Nephron (organoid): ENCODE measurements at regions not wholly inside any gene's neighbourhood (a gene's known extent, or its start where the extent isn't known, plus 50 kb on each side); places are given as distances from the start of the nearest gene placed in this dataset.

Source experiments
- H3K27ac Mint-ChIP-seq, 3 experiments: 2 replicates each; pipeline ENCODE4 v1.8.0; 2020; ENCODE audit warnings: mixed read lengths in 3 of 3, mild to moderate bottlenecking in 2 of 3, moderate library complexity in 1 of 3
- H3K27me3 Mint-ChIP-seq: 2 replicates; pipeline ENCODE4 v1.8.0; 2021; ENCODE audit warnings: low read depth, mild to moderate bottlenecking, moderate library complexity, mixed read lengths
- H3K36me3 Mint-ChIP-seq: 2 replicates; pipeline ENCODE4 v1.8.0; 2020; ENCODE audit warnings: low read depth, mixed read lengths
- H3K4me1 Mint-ChIP-seq: 2 replicates; pipeline ENCODE4 v1.8.0; 2020; ENCODE audit warnings: mixed read lengths
- H3K4me3 Mint-ChIP-seq, 3 experiments: 2 replicates each; pipeline ENCODE4 v1.8.0; 2020; ENCODE audit warnings: mild to moderate bottlenecking in 3 of 3, mixed read lengths in 3 of 3, moderate library complexity in 2 of 3
- H3K9me3 Mint-ChIP-seq: 2 replicates; pipeline ENCODE4 v1.8.0; 2020; ENCODE audit warnings: mixed read lengths
- CTCF ChIP-seq, 3 experiments: fragments of 200-600 bp; sonication (generic); IDR thresholded peaks; one replicate each; pipeline ENCODE4 v1.5.0; 2021; ENCODE audit warnings: antibody characterized with exemption in 3 of 3; ENCODE audit not compliant: unreplicated experiment in 3 of 3

DNA sequence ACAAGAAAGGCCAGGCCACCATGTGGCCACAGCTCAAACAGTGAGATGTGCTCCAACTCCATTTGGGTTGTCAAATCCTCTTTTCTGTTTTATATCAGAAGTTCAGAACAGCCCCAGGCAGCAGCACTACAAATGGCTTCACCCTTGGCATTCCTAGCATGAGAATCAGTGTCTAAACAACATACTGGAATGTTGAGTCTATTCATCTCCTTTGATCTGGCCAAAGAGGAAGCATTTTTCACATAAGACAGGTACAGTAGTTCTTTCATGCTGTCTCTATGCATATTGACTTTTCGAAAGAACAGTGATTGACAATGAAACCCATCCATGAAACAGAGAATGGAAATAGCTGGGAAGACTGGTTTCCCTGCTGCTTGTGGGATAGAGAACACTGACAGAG lies 289.5 kb downstream of the USP46 start:
- H3K9me3 Mint-ChIP-seq: no peaks in the 10 kb centered on the region
- no peak overlapping the region for H3K4me3 Mint-ChIP-seq
- peak overlapping the region in 1 of 3 experiments; percentile 0 for H3K27ac Mint-ChIP-seq
- TF ChIP-seq CTCF (IDR thresholded peaks at IDR 0.05; ENCODE audit: unreplicated experiment in 3 of 3): no peak
- H3K36me3 Mint-ChIP-seq: no peaks in the 10 kb centered on the region
- peaks cover 39% of the 10 kb centered on the region for H3K4me1 Mint-ChIP-seq
- H3K27me3 Mint-ChIP-seq: no peaks in the 10 kb centered on the region

DNA sequence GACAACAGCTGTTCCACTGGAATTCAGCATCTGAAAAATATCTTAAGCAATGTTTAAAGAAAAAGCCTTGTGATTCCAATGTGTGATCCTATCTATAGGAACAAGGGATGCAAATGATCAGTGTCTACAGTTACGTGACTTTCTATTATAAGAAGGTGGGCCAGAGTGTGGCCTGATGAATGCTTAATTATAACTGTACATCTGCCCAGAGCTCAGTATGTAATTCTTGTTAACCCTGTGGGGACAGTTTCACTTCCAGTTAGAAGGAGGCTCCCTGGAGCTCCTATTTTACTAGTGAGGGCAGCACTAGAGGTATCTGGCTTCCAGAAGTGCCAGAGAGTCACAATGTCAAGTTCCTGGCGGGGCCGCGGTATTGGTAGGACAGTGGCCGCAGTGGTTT lies 288.5 kb downstream of the USP46 start:
- no peak for TF ChIP-seq CTCF (IDR thresholded peaks at IDR 0.05; ENCODE audit: unreplicated experiment in 3 of 3)
- no peaks in the 10 kb centered on the region for H3K27me3 Mint-ChIP-seq
- H3K4me1 Mint-ChIP-seq: peaks cover 43% of the 10 kb centered on the region
- no peaks in the 10 kb centered on the region for H3K36me3 Mint-ChIP-seq
- no peaks in the 10 kb centered on the region for H3K9me3 Mint-ChIP-seq
- H3K27ac Mint-ChIP-seq: peak overlapping the region in 1 of 3 experiments; percentile 44
- no peak overlapping the region for H3K4me3 Mint-ChIP-seq

DNA sequence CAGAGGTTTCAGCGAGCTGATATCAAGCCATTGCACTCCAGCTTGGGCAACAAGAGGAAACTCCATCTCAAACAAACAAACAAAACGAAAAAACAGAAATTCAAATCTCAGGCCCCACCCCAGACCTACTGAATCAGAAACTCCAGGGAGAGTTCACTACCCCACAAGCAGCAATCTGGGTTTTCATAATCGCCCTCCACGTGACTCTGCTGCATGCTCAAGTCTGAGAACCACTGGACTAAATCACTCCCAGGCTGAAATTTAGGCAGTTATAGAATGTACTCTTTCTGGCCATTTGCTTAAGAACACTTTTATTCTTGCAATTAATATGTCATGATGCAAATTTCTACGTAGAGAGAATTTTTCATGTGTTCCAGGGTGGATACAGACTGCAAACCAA lies 287.3 kb downstream of the USP46 start:
- Mint-ChIP-seq H3K36me3 (no peaks in the 10 kb centered on the region), H3K9me3 (peaks cover 4% of the 10 kb centered on the region), H3K4me3 (no peak overlapping the region), H3K27ac (peak overlapping the region; percentile 74 to 91 (median 88)), H3K4me1 (peaks cover 46% of the 10 kb centered on the region), H3K27me3 (no peaks in the 10 kb centered on the region)
- no peak for TF ChIP-seq CTCF (IDR thresholded peaks at IDR 0.05; ENCODE audit: unreplicated experiment in 3 of 3)

GRCh38 chr4:52372269-52372668 lies 286.8 kb downstream of the USP46 start:
- Mint-ChIP-seq H3K27ac (peak overlapping the region; percentile 74 to 91 (median 88)), H3K4me3 (no peak overlapping the region), H3K4me1 (peaks cover 46% of the 10 kb centered on the region), H3K9me3 (peaks cover 4% of the 10 kb centered on the region), H3K27me3 (no peaks in the 10 kb centered on the region), H3K36me3 (no peaks in the 10 kb centered on the region)
- TF ChIP-seq CTCF (IDR thresholded peaks at IDR 0.05; ENCODE audit: unreplicated experiment in 3 of 3): no peak

DNA sequence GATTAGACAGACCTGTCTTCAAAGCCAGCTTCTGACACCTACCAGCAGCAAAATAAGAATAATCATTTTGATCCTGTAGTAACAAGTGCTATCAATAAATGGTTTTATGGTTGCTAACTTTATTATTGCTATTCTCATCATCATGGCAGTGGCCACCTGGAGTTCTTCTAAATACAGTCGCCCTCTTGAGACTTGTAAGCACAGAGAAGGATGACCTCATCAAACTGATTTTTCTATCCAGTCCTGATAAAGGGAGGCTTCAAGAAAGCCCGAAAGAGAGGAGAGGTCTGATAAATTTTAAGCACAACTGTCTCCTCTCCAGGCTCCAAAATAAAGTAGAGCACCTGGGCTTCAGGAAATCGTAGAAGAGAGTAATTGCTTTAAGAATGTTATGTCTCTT lies 286.4 kb downstream of the USP46 start:
- Mint-ChIP-seq H3K27ac (peak overlapping the region; percentile 74 to 91 (median 88)), H3K36me3 (no peaks in the 10 kb centered on the region), H3K9me3 (peaks cover 4% of the 10 kb centered on the region), H3K4me1 (peaks cover 46% of the 10 kb centered on the region), H3K4me3 (no peak overlapping the region), H3K27me3 (no peaks in the 10 kb centered on the region)
- no peak for TF ChIP-seq CTCF (IDR thresholded peaks at IDR 0.05; ENCODE audit: unreplicated experiment in 3 of 3)

DNA sequence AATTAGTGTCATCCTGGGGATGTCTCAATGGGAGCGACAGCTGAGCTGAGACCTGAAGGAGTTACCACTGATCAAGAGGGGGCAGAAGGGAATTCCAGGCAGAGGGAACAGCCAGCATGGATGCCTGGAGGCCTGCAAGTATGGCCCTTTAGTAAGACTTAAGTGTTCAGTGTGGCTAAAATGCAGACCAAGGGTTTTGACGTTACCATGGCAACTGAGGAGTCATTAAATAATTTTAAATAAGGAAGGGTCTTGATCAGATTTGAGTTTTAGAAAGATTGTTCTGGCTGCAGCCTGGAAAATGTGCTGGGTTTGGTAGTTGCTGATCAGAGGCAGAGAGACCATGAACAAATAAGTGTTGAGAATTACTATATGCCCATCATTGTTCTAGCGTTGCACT lies 285.5 kb downstream of the USP46 start:
- peaks cover 46% of the 10 kb centered on the region for H3K4me1 Mint-ChIP-seq
- H3K27me3 Mint-ChIP-seq: no peaks in the 10 kb centered on the region
- peak overlapping the region; percentile 36 to 91 (median 74) for H3K27ac Mint-ChIP-seq
- peaks cover 7% of the 10 kb centered on the region for H3K9me3 Mint-ChIP-seq
- H3K36me3 Mint-ChIP-seq: no peaks in the 10 kb centered on the region
- H3K4me3 Mint-ChIP-seq: no peak overlapping the region
- no peak for TF ChIP-seq CTCF (IDR thresholded peaks at IDR 0.05; ENCODE audit: unreplicated experiment in 3 of 3)
